Fibroblast of skin of left quadriceps (primary cell): ENCODE measurements at regions not wholly inside any gene's neighbourhood (a gene's known extent, or its start where the extent isn't known, plus 50 kb on each side); places are given as distances from the start of the nearest gene placed in this dataset.
"Not testable (repeated sequence)": the region's sequence is repeated elsewhere in the genome, so short reads cannot be mapped to it uniquely, and the experiment has no call there.

Source experiments
- DNase-seq, 2 experiments: peaks; one replicate each; pipeline ENCODE4 v3.0.0-alpha.2; 2013; ENCODE audit warnings: low read depth in 2 of 2

DNA sequence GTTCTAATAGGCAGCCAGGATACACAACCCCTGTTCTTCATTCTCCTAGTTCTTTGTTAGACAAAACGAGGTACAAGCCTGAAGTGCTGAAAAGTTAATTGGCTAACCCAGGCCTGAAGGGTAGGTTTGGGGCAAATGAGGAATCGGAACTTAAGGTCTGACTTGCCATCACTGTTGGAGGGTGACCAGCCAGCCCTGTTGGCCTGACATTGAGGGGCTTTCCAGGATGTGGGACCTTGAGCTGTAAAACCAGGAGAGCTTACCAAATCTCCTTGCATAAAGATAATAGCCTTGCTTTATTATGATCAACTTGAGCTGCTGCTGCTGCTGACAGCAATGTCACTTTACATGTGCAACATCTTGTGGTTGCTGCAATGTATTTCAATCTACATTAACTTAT is 256.0 kb downstream of the VAPA start:
- no peak for DNase-seq

GRCh38 chr18:10170375-10170774 is 256.6 kb downstream of the VAPA start:
- no peak for DNase-seq

DNA sequence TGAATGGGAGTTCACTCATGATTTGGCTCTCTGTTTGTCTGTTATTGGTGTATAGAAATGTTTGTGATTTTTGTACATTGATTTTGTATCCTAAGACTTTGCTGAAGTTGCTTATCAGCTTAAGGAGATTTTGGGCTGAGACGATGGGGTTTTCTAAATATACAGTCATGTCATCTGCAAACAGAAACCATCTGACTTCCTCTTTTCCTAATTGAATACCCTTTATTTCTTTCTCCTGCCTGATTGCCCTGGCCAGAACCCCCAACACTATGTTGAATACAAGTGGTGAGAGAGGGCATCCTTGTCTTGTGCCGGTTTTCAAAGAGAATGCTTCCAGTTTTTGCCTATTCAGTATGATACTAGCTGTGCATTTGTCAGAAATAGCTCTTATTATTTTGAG is 261.5 kb downstream of the VAPA start:
- not testable (repeated sequence) for DNase-seq

DNA sequence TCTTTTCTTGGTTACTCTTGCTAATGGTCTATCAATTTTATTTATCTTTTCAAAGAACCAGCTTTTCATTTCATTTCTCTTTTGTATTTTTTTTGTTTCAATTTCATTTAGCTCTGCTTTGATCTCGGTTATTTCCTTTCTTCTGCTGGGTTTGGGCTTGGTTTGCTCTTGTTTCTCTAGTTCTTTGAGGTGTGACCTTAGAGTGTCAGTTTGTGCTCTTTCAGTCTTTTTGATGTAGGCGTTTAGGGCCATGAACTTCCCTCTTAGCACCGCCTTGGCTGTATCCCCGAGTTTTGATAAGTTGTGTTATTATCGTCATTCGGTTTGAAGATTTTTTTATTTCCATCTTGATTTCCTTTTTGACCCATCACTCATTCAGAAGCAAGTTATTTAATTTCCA is 265.5 kb downstream of the VAPA start:
- not testable (repeated sequence) for DNase-seq

DNA sequence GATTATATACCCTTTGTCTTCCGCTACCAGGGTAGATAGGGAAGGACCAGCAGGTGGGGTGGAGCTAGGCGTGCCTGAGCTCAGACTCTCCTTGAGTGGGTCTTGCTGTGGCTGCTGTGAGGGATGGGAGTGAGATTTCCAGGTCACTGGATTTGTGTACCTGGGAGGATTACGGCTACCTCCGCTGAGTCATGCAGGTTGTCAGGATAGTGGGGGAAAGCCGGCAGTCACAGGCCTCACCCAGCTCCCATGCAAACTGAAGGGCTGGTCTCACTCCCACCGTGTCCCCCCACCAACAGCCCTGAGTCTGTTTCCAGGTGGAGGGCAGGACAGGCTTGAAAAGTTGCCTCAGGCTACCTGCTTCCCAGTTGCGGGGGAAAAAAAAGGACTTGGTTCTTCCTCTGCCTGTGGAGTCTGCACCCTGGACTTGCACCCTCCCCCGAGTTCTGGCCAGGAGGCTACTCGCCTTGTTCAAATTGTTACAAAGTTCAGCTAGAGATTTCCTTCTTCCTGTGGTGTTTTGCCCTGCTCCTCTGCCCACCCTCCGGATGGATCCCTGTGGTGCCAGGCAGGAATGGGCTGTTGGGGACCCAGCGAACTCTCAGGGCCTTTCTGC is 268.3 kb downstream of the VAPA start:
- DNase-seq: no peak

- DNase-seq: no peak
Observed at GRCh38 chr18:10184776-10185175, 269.7 kb upstream of the APCDD1 start.

DNA sequence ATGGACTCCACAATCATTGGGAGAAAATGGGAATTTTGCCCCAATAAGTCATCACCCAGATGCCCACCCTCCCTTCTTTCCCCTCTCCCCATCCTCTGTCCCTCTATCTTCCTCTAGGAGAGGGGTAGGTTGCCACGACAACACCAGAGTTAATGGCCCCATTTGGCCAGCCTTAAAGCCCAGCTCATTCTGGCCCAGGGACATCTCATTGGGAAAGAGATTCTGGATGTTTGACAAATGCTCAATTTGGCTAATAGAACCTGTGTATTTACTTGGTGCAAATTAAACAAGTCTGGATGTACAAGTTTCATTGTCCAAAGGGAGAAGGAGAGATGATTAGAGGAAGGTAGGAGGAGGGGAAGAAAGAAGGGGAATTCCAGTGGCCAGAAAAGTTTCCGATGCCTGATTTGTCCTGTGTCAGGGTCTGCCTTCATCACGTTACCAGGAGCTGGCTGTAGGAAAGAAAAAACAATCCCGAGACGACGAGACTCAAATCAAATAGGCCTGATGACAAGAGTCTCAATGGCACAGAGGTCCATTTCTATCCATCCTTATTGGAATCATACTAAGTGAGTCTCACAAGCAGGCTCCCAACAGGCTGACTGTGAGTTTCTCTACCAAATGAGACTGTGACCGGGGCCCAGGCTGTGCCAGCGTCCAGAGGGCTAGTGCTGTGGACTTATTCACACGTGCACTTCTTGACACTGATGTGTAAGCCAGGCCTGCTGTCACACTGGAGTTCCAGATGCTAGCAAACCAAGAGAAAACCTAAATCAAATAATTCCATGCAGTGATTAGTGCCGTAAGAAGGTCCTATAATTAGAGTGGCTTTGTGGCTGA is 265.2 kb upstream of the APCDD1 start:
- no peak for DNase-seq

DNA sequence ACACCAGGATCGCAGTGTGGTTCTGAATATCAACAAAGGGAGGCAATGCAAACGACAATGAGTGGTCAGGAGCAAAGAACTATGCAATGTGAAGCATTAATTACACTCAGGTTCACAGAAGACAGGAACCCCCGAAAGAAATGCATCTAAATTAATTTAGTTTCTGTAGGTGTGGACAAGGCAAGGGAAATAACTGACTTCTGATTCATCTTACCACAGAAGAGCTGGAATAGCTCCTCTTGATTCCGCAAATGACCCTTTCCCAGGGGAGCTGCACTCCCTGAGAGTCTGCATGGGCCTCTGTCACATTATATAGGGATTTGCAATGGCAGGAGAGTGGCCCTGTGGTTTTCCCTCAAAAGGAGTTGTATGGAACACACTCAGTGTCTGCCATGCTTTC is 263.9 kb upstream of the APCDD1 start:
- DNase-seq: peak; percentile 74 to 75

- no peak for DNase-seq
Observed at GRCh38 chr18:10193444-10193843, 261.0 kb upstream of the APCDD1 start.

- no peak for DNase-seq
Observed at GRCh38 chr18:10194592-10194991, 259.8 kb upstream of the APCDD1 start.

- no peak for DNase-seq
Observed at GRCh38 chr18:10195529-10195928, 258.9 kb upstream of the APCDD1 start.

DNA sequence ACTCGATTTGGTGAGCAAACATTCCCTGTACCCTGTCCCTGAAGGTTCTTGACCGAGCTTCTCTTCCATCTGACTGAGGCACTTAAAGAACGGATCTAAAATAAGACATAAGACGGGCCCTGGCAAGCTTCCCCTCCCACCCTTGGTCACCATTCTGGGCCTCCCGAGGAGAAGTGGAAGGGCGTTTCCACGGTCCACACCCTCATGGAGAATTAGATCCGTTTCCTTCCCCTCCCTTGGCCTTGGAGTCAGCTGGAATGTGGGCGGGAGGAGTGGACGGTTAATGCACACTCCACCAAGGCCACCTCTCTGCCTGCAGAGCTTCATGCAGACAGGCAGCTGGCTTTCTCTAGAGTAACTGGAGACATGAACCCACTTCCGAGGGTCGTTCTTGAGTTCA is 257.3 kb upstream of the APCDD1 start:
- no peak for DNase-seq

- DNase-seq: no peak
Observed at GRCh38 chr18:10201226-10201625, 253.2 kb upstream of the APCDD1 start.

GRCh38 chr18:10201659-10202058 is 252.8 kb upstream of the APCDD1 start:
- DNase-seq: no peak

DNA sequence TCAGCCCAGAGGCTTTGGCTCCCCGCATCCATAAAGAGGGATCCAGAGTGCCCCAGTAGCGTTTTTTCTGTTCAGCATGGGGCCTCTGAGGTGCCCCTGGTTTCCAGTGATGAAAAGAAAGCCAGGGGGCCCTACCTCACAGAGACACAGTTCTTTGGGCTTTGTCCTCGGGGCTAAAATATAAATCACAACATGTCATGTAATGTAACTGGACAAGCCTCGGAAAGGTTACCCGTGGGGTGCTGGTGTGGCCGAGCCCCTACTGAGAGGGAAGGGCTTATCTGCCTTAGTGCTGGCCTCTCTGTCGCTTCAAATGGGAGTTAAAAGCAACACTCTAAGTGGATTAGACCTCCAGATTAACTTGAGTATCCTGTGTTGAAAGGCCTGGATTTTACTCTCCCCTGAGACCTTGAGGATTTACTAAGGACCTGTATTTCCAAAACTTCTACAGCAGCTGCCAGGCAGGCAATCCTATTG is 251.6 kb upstream of the APCDD1 start:
- DNase-seq: no peak

- DNase-seq: peak; percentile 22 to 25
Observed at GRCh38 chr18:10205151-10205550, 249.3 kb upstream of the APCDD1 start.

- DNase-seq: no peak
Observed at GRCh38 chr18:10207682-10208345, 246.6 kb upstream of the APCDD1 start.

- no peak for DNase-seq
Observed at GRCh38 chr18:10209302-10209701, 245.1 kb upstream of the APCDD1 start.

- DNase-seq: no peak
Observed at GRCh38 chr18:10210057-10210633, 244.3 kb upstream of the APCDD1 start.

DNA sequence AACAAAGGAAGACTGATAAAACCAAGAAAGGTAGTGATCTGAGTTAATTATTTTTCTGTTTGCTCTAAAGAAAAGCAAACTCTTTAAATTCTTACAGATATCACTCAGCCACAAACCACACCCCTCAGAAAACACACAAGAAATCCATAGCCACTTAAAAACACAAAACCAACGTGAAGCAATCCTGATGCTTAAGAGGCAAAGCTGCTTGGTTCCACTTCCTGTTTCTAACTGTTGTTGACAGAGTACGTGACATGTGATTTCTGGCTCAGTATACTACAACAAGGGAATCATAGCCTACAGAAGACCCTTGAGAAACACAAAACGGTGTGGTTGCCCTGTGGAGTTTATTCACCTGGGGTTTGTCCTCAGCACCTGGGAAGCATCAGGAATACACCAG is 240.9 kb upstream of the APCDD1 start:
- peak in 1 of 2 experiments; percentile 15 for DNase-seq

DNA sequence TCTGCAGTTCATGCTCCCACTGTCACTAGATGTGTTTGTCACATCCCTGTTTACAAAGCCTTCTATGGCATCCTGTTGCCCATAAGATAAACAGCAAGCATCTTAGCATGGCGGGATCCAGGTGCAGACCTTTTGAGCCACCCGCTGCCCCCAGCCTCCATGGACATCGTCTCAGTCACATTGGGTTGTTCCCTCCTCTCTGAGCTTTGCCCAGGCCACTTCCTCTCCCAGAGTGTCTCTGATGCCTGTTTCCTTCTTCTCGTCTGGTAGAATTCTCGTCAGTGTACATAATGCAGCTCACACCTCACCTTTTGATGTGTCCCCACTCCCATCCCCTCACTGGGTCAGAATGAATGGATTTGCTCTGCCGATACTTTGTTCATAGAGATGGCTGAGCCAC is 239.0 kb upstream of the APCDD1 start:
- DNase-seq: no peak

DNA sequence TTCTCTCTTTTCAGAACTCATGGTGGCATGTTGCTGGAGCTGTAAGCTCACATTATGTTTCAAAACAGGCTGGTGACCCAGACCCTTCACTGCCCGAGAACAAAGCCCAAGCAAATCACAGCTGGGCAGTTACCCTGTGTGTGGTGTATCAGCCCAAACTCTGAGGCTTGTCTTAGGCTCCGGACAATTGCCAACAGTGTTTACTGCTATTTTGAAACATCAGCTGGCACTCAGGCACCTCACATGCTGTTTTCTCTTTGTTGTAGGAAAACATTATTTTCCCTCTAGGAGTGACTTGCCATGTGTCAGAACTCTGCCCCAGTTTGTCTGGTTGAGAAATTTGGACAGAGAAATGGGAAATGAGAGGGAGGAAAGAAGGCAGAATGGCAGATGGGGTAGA is 237.6 kb upstream of the APCDD1 start:
- DNase-seq: no peak
